Glomerular endothelial cell (primary cell): ENCODE measurements at regions not wholly inside any gene's neighbourhood (a gene's known extent, or its start where the extent isn't known, plus 50 kb on each side); places are given as distances from the start of the nearest gene placed in this dataset.

ENCODE experiments used
- DNase-seq: peaks from one replicate; pipeline ENCODE4 v3.0.0-alpha.2; 2011; ENCODE audit warnings: low read depth, low spot score; ENCODE audit errors: extremely low read depth

- no peak for DNase-seq
Observed at GRCh38 chr6:129967427-129967826, 51.0 kb upstream of the L3MBTL3 start.

- DNase-seq: no peak
Observed at GRCh38 chr6:129966125-129966524, 52.3 kb upstream of the L3MBTL3 start.

GRCh38 chr6:129965096-129965495, 53.3 kb upstream of the L3MBTL3 start:
- DNase-seq: no peak

- no peak for DNase-seq
Observed at GRCh38 chr6:129959358-129959930, 58.9 kb upstream of the L3MBTL3 start.

- DNase-seq: no peak
Observed at GRCh38 chr6:129957941-129958898, 60.2 kb upstream of the L3MBTL3 start.

GRCh38 chr6:129955584-129955983, 62.8 kb upstream of the L3MBTL3 start:
- no peak for DNase-seq

GRCh38 chr6:129954749-129955431, 63.5 kb upstream of the L3MBTL3 start:
- no peak for DNase-seq

GRCh38 chr6:129947797-129948196, 70.6 kb upstream of the L3MBTL3 start:
- no peak for DNase-seq

- no peak for DNase-seq
Observed at GRCh38 chr6:129946439-129947140, 71.8 kb upstream of the L3MBTL3 start.

GRCh38 chr6:129943637-129944271, 74.6 kb upstream of the L3MBTL3 start:
- no peak for DNase-seq

- DNase-seq: no peak
Observed at GRCh38 chr6:129940454-129941195, 77.8 kb upstream of the L3MBTL3 start.

GRCh38 chr6:129938249-129939020, 77.3 kb upstream of the TMEM244 start:
- DNase-seq: no peak

GRCh38 chr6:129936329-129937165, 75.4 kb upstream of the TMEM244 start:
- DNase-seq: peak; percentile 42

- no peak for DNase-seq
Observed at GRCh38 chr6:129932321-129932720, 71.2 kb upstream of the TMEM244 start.

- no peak for DNase-seq
Observed at GRCh38 chr6:129929433-129929832, 68.3 kb upstream of the TMEM244 start.

GRCh38 chr6:129923530-129924250, 62.6 kb upstream of the TMEM244 start:
- DNase-seq: no peak

GRCh38 chr6:129921169-129921817, 60.2 kb upstream of the TMEM244 start:
- DNase-seq: no peak
